ENCODE measurements at regions not wholly inside any gene's neighbourhood (a gene's known extent, or its start where the extent isn't known, plus 50 kb on each side); places are given as distances from the start of the nearest gene placed in this dataset.
"Not testable (repeated sequence)": the region's sequence is repeated elsewhere in the genome, so short reads cannot be mapped to it uniquely, and the experiment has no call there.

- not testable (repeated sequence) for TF ChIP-seq CTCF (IDR thresholded peaks at IDR 0.05; ENCODE audit: low read depth, low read length); POLR2A (IDR thresholded peaks at IDR 0.05; ENCODE audit: extremely low read depth, insufficient read length); MAX (IDR thresholded peaks at IDR 0.05; ENCODE audit: low read depth, low read length); MYC (IDR thresholded peaks at IDR 0.05; ENCODE audit: low read depth, low read length)
Measured at GRCh38 chr1:146654763-146655162, 283.4 kb upstream of the NBPF12 start.
